ENCODE measurements at regions not wholly inside any gene's neighbourhood (a gene's known extent, or its start where the extent isn't known, plus 50 kb on each side); places are given as distances from the start of the nearest gene placed in this dataset.
"Not testable (repeated sequence)": the region's sequence is repeated elsewhere in the genome, so short reads cannot be mapped to it uniquely, and the experiment has no call there.

- CTCF ChIA-PET; H3K27me3 Mint-ChIP-seq (ENCODE audit: low read depth); H3K9me3 Mint-ChIP-seq; DNase-seq (ENCODE audit: low spot score); ATAC-seq: not testable (repeated sequence)
- Mint-ChIP-seq H3K4me3 (peak overlapping the region; percentile 91), H3K27ac (peak overlapping the region; percentile 96), H3K36me3 (peaks cover 45% of the 10 kb centered on the region), H3K4me1 (peaks cover 70% of the 10 kb centered on the region)
- POLR2A ChIA-PET, result interaction anchor here (0.7 kb wide), 1 partner anchor 647 kb away, joined by 3 read pairs; no protein-coding TSS in a partner anchor
- peak; percentile 30; the same call in 1 of the 2 replicates for TF ChIP-seq TEAD1 (CRISPR knock-in tag; IDR thresholded peaks at IDR 0.05)
Observed at GRCh38 chr10:90294821-90295540, 562.9 kb downstream of the HTR7 start.

- H3K9me3 Mint-ChIP-seq; H3K27me3 Mint-ChIP-seq (ENCODE audit: low read depth); CTCF ChIA-PET; POLR2A ChIA-PET: not testable (repeated sequence)
- ATAC-seq, result peak; percentile 34; the same call in 1 of the 2 replicates
- H3K4me3 Mint-ChIP-seq, result peak overlapping the region; percentile 56
- DNase-seq (ENCODE audit: low spot score), result peak; percentile 39
- peak overlapping the region; percentile 95 for H3K27ac Mint-ChIP-seq
- peaks cover 69% of the 10 kb centered on the region for H3K4me1 Mint-ChIP-seq
- TF ChIP-seq FOXK1 (CRISPR knock-in tag; IDR thresholded peaks at IDR 0.05), result 0 out of 2 replicates have a peak, but pooled peaks have one; percentile 14
- peak; percentile 71; the same call in 1 of the 2 replicates for TF ChIP-seq ZMAT4 (CRISPR knock-in tag; IDR thresholded peaks at IDR 0.05)
- peaks cover 28% of the 10 kb centered on the region for H3K36me3 Mint-ChIP-seq
Observed at GRCh38 chr10:90302031-90302430, 555.8 kb downstream of the HTR7 start.

GRCh38 chr10:90302758-90303481 is 554.9 kb downstream of the HTR7 start:
- ChIA-PET CTCF (interaction anchor here (1.1 kb wide), 1 partner anchor 15 kb away, joined by 4 read pairs; no protein-coding TSS in a partner anchor), POLR2A (no interaction called here)
- peak overlapping the region; percentile 83 for H3K27ac Mint-ChIP-seq

GRCh38 chr10:90304533-90304932 is 553.3 kb downstream of the HTR7 start:
- Mint-ChIP-seq H3K27me3 (ENCODE audit: low read depth) (no peaks in the 10 kb centered on the region; the same call in 1 of the 2 replicates), H3K4me1 (peaks cover 48% of the 10 kb centered on the region), H3K36me3 (peaks cover 16% of the 10 kb centered on the region), H3K9me3 (peaks cover 10% of the 10 kb centered on the region), H3K27ac (no peak overlapping the region), H3K4me3 (no peak overlapping the region)
- ATAC-seq, result no peak; the same call in 1 of the 2 replicates
- TF ChIP-seq STAT6 (CRISPR knock-in tag; conservative IDR thresholded peaks at IDR 0.05; ENCODE audit: low read depth), result no peak
- no peak for TF ChIP-seq CREB1 (CRISPR knock-in tag; IDR thresholded peaks at IDR 0.05)
- POLR2A ChIA-PET, result no interaction called here
- no peak for DNase-seq (ENCODE audit: low spot score)
- CTCF ChIA-PET, result no interaction called here

More at GRCh38 chr10:90302758-90303481, 554.9 kb downstream of the HTR7 start:
- no peak for DNase-seq (ENCODE audit: low spot score)
- Mint-ChIP-seq H3K27me3 (ENCODE audit: low read depth) (no peaks in the 10 kb centered on the region), H3K36me3 (peaks cover 19% of the 10 kb centered on the region), H3K9me3 (no peaks in the 10 kb centered on the region), H3K4me1 (peaks cover 60% of the 10 kb centered on the region), H3K4me3 (no peak overlapping the region; the same call in 1 of the 2 replicates)
- ATAC-seq, result peak; percentile 62
- TF ChIP-seq NR1H2 (CRISPR knock-in tag; IDR thresholded peaks at IDR 0.05), result no peak
- 0 out of 2 replicates have a peak, but pooled peaks have one; percentile 47 for TF ChIP-seq ZNF671 (CRISPR knock-in tag; IDR thresholded peaks at IDR 0.05)

- POLR2A ChIA-PET, result no interaction called here
- Mint-ChIP-seq H3K27ac (no peak overlapping the region), H3K4me3 (no peak overlapping the region), H3K36me3 (peaks cover 11% of the 10 kb centered on the region), H3K4me1 (peaks cover 38% of the 10 kb centered on the region), H3K27me3 (ENCODE audit: low read depth) (no peaks in the 10 kb centered on the region; the same call in 1 of the 2 replicates), H3K9me3 (peaks cover 12% of the 10 kb centered on the region)
- ATAC-seq (no peak), DNase-seq (ENCODE audit: low spot score) (no peak)
- CTCF ChIA-PET, result no interaction called here
- TF ChIP-seq IRF1 (CRISPR knock-in tag; IDR thresholded peaks at IDR 0.05) (no peak), ATF1 (CRISPR knock-in tag; IDR thresholded peaks at IDR 0.05) (no peak), SP1 (CRISPR knock-in tag; conservative IDR thresholded peaks at IDR 0.05) (no peak), ZSCAN18 (CRISPR knock-in tag; IDR thresholded peaks at IDR 0.05) (no peak), ZNF263 (CRISPR knock-in tag; IDR thresholded peaks at IDR 0.05; ENCODE audit: low read depth) (no peak), E2F4 (CRISPR knock-in tag; IDR thresholded peaks at IDR 0.05; ENCODE audit: borderline replicate concordance, low read depth) (no peak), MXD4 (CRISPR knock-in tag; IDR thresholded peaks at IDR 0.05; ENCODE audit: borderline replicate concordance) (no peak), GRHL2 (CRISPR knock-in tag; IDR thresholded peaks at IDR 0.05; ENCODE audit: insufficient replicate concordance, severe bottlenecking) (no peak), USF2 (CRISPR knock-in tag; IDR thresholded peaks at IDR 0.05) (no peak)
Observed at GRCh38 chr10:90306187-90306586, 551.7 kb downstream of the HTR7 start.

Data from WTC11 (cell line).